ENCODE measurements at regions not wholly inside any gene's neighbourhood (a gene's known extent, or its start where the extent isn't known, plus 50 kb on each side); places are given as distances from the start of the nearest gene placed in this dataset.

DNA sequence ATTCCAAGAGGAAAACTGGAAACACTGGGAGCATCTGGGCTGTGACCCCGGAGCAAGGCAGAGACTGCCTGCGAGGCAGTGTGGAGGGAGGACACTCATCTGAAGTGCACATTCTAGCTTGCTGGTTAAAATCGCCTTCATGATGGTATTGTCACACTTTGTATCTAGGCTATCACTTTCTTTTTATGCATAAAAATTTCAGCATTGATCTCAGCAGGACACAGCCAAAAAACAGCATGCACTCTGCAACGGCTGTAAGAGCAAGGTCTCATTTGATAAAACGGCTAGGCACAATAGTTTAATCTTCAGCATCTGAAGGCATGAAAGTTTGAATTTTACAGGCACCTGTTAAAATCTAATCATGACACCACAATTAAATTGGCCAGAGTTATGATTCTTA lies 110.8 kb upstream of the IRX1 start:
- TF ChIP-seq, protein P1, sequence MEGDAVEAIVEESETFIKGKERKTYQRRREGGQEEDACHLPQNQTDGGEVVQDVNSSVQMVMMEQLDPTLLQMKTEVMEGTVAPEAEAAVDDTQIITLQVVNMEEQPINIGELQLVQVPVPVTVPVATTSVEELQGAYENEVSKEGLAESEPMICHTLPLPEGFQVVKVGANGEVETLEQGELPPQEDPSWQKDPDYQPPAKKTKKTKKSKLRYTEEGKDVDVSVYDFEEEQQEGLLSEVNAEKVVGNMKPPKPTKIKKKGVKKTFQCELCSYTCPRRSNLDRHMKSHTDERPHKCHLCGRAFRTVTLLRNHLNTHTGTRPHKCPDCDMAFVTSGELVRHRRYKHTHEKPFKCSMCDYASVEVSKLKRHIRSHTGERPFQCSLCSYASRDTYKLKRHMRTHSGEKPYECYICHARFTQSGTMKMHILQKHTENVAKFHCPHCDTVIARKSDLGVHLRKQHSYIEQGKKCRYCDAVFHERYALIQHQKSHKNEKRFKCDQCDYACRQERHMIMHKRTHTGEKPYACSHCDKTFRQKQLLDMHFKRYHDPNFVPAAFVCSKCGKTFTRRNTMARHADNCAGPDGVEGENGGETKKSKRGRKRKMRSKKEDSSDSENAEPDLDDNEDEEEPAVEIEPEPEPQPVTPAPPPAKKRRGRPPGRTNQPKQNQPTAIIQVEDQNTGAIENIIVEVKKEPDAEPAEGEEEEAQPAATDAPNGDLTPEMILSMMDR (conservative IDR thresholded peaks at IDR 0.05; ENCODE audit: low read length) = no peak
- TF ChIP-seq EZH2phosphoT487 (IDR thresholded peaks at IDR 0.05; ENCODE audit: borderline replicate concordance) = no peak

All from Loucy (cell line).